GM19238 (cell line): ENCODE measurements at regions not wholly inside any gene's neighbourhood (a gene's known extent, or its start where the extent isn't known, plus 50 kb on each side); places are given as distances from the start of the nearest gene placed in this dataset.

Source experiments
- DNase-seq: peaks from one replicate; pipeline ENCODE4 v3.0.0; 2011; ENCODE audit warnings: low spot score; ENCODE audit not compliant: insufficient read length

DNA sequence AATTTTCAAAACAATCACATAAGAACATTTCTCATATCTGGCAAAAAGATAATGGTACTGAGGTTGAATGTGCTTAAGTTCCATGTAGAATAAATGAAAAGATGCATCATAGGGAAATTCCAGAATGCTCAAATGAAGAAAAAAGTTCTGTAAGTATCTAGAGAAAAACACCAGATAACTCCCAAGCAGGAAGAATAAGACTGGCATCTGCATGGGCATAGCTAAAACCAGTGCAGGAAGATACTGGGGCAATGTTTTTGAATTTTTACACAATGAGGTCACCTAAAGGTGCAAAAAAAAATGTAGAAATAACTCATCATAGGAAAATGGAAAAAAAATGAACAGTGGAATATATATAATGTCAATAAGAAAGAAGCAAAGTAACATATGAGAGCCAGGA lies 275.2 kb downstream of the BAMBI start:
- no peak for DNase-seq

DNA sequence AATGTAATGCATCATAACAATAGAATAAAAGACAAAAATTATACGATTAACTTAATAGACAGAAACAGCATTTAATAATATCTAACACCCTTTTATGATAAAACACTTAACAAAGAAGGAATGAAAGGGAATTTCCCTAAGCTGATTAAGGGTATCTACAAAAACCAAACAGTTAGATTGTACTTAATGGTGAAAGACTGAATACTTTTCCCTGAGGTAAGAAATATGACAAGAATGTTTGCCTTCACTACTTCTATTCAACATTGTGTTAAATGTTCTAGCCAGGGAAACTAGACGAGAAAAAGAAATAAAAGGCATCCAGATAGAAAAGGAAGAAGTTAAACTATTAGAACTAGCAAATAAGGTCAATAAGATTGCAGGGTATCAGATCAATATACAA lies 276.9 kb downstream of the BAMBI start:
- no peak for DNase-seq

DNA sequence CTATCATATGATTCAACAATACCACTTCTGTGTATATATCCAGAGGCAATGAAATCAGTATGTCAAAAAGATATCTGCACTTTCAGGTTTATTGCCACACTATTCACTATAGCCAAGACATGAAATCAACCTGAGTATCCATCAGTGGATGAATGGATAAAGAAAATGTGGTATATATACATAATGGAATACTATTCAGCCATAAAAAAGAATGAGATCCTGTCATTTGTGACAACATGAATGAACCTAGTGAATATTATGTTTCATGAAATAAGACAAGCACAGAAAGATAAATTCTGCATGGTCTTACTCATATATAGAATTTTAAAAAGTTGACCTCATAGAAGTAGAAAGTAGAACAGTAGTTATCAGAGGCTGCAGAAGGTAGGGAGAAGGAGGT lies 281.1 kb downstream of the BAMBI start:
- DNase-seq, result no peak

GRCh38 chr10:28959850-28960501 lies 282.7 kb downstream of the BAMBI start:
- no peak for DNase-seq

DNA sequence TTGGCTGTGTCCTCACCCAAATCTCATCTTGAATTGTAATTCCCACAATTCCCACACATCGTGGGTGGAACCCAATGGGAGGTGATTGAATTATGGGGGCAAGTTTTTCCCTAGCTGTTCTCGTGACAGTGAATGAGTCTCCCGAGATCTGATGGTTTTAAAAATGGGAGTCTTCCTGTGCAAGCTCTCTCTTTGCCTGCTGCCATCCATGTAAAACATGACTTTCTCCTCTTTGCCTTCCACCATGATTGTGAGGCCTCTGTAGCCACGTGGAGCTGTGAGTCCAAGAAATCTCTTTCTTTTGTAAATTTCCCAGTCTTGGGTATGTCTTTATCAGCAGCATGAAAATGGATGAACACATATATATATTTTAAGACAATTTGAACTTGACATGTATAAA lies 285.4 kb downstream of the BAMBI start:
- DNase-seq, result no peak

- no peak for DNase-seq
Observed at GRCh38 chr10:28963539-28964221, 286.4 kb downstream of the BAMBI start.

GRCh38 chr10:28965937-28966336 lies 288.6 kb downstream of the BAMBI start:
- no peak for DNase-seq

- no peak for DNase-seq
Observed at GRCh38 chr10:28967031-28967430, 289.7 kb downstream of the BAMBI start.

GRCh38 chr10:28969413-28969812 lies 292.1 kb downstream of the BAMBI start:
- no peak for DNase-seq

DNA sequence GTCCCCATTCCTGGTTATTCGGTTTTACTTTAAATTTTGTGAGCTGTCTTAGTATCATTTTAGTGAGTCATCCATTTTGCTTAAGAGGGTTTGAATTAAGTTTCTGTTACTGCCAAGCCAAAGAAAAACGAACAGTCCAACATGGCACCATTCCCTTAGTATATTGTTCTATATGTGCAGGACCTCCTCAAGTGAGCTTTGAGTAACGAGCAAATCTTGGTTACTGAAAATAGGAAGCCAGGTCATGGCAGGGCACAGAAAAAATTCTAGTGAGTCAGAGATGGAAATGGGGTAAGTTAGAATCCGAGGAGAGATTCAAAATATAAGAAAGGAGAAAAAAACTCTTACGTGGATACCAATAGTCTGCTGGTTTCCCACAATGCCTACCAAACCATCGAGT lies 292.9 kb downstream of the BAMBI start:
- DNase-seq, result no peak

DNA sequence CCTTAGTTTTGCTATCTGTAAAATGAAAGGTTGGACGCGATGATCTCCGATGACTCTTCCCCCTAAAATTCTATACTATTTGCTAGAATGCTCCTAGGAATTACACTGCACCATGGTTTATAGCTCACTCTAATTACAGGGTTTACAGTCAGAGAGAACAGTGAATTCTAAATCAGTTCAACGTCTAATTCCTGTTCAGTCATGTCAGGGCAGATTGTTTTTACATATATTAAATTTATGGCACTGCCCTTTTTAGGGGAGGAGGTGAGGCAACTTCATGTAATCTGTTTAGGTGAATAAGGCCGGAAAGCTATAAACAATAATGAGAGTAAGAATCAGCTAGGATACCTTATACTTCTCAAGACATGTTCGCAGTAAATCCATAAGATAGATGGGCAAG lies 293.9 kb downstream of the BAMBI start:
- no peak for DNase-seq

- DNase-seq, result no peak
Observed at GRCh38 chr10:28971764-28972163, 294.4 kb downstream of the BAMBI start.

- no peak for DNase-seq
Observed at GRCh38 chr10:28973309-28973972, 296.1 kb downstream of the BAMBI start.

- DNase-seq, result no peak
Observed at GRCh38 chr10:28975891-28976531, 298.7 kb downstream of the BAMBI start.

- no peak for DNase-seq
Observed at GRCh38 chr10:28977518-28977917, 300.2 kb downstream of the BAMBI start.

- no peak for DNase-seq
Observed at GRCh38 chr10:28980264-28980663, 302.9 kb downstream of the BAMBI start.

DNA sequence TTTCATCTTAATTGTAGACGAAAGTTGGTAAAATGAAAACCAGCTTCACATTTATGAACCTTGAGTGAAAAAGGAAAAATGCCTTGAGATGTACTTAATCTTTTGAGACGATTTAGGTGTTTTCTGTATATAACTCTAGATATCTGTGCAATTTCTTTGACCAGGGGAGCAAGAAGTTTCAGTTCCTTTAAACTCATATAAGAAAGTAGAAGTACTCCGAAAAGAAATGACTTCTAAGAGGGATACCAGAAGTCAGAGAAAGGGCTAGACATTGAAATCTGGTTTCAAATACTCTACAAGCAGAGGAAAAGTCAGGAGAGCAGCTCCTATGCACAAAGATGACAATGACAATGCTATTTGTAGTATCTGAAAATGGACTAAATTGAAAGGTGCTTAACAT lies 303.7 kb downstream of the BAMBI start:
- DNase-seq, result no peak

GRCh38 chr10:28982974-28983373 lies 305.7 kb downstream of the BAMBI start:
- no peak for DNase-seq

DNA sequence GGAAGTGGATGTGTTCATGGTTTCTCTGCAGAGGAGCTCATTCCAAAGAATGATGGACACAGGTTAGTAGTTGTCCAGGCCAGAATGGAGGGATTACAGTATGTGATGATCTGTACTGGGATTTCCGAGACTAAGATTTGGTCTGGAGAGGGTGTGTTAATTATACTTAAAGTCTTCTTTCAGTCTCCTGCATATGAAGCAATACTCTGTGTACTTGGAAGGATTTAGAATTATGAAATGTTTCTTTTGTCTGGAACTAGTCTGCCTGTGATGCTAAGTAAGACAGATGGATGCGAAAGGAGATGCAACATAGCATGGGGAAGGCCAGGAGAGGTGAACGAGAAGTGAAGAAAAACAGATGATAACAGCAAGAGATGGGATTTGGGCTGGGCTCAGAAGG lies 305.1 kb upstream of the LYZL1 start:
- no peak for DNase-seq

GRCh38 chr10:28984431-28984830 lies 304.4 kb upstream of the LYZL1 start:
- DNase-seq, result no peak

DNA sequence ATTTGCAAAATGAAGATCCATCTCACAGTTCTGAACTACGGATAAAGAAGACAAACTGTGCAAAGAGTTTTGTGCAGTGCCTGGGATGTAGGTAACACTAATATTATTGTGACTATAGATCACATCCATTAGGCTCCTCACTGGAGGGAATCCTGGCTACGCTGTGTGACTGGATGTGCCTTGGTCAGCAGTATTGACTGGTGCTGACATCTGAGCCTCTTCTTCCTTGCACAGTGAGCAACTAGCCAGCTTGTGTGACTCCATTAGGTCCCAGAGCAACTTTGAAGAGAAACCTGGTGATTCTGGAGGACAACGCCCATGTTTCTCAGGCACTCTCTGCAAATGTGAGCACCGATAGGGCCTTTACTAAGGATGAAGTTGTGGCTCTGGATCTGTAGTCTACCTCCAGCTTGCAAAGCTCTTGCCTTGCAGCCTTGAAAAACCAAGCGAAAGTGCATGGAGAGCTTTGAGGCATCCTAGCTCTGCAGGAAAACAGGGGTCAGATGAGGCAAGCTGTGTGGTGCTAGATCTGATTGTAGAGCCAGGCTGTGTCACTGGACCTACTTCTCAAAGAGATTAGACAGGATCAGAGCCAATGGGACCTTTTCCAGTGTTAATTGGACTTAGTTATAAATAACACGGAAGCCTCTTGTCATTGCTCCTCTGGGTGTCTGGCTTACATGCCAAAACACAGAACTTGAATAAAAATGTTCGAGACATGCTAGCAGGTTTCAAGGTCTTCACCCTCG lies 303.6 kb upstream of the LYZL1 start:
- DNase-seq, result no peak
